Activated CD4-positive, CD25-positive, alpha-beta regulatory T cell treated with anti-CD3 and anti-CD28 coated beads, Interleukin-2, amount 50 U/mL, for 24 hours (primary cell): ENCODE measurements at regions not wholly inside any gene's neighbourhood (a gene's known extent, or its start where the extent isn't known, plus 50 kb on each side); places are given as distances from the start of the nearest gene placed in this dataset.
"Not testable (repeated sequence)": the region's sequence is repeated elsewhere in the genome, so short reads cannot be mapped to it uniquely, and the experiment has no call there.

Experiments used
- ATAC-seq, 2 donors: fragments of 150-1000 bp; cut with Tn5 transposase; one replicate each; pipeline ENCODE4 v1.10.0; 2021; ENCODE audit warnings: mild to moderate bottlenecking in 1 of 2, moderate library complexity in 1 of 2

DNA sequence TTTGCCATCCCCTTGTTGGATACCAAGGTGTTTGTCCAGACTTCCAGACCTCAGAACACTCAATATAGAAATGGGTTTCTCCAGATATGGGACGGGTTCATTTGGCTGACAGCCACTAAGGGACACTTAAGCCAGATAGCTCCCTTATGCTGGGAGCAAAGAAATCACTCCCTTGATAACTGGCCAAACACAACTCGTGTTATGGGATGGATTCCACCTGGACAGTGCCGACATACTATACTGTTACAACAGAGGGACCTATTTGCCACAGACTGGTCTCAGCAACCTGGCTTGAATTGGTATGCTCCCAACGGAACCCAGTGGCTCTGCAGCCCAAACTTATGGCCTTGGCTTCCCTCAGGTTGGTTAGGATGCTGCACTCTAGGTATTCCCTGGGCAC is 114.0 kb upstream of the PLCL2 start:
- ATAC-seq: no peak

DNA sequence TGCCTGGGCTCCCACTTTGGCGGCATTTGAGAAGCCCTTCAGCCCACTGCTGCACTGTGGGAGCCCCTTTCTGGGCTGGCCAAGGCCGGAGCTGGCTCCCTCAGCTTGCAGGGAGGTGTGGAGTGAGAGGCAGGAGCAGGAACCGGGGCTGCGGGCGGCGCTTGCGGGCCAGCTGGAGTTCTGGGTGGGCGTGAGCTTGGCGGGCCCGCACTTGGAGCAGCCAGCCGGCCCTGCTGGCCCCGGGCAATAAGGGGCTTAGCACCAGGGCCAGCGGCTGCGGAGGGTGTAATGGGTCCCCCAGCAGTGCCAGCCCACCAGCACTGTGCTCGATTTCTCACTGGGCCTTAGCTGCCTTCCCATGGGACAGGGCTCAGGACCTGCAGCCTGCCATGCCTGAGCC is 111.2 kb upstream of the PLCL2 start:
- not testable (repeated sequence) for ATAC-seq

- not testable (repeated sequence) for ATAC-seq
Observed at GRCh38 chr3:16774536-16774935, 110.2 kb upstream of the PLCL2 start.

DNA sequence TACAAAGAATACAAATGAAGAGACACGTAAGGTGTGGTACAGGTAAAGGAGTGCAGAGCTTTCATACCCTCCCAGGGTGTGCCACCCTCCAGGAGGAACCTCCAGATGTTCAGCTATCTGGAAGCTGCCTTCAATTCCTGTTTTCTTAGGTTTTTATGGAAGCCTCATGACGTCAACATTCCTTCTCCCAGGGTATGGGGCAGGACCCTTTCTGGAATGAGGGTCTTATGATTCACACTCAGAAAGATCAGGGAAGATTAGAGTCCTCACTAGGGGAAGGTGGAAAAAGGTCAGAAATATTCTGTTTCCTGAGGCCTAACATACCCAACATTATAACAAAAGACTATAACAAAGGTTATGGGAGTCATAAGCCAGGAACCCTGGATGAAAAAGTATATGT is 99.8 kb upstream of the PLCL2 start:
- ATAC-seq: no peak

GRCh38 chr3:16785465-16785864 is 99.3 kb upstream of the PLCL2 start:
- no peak for ATAC-seq

- ATAC-seq: no peak
Observed at GRCh38 chr3:16788440-16789056, 96.2 kb upstream of the PLCL2 start.

GRCh38 chr3:16789344-16790120 is 95.2 kb upstream of the PLCL2 start:
- no peak for ATAC-seq

- ATAC-seq: peak in 1 of 2 donors; percentile 59
Observed at GRCh38 chr3:16790432-16791400, 94.0 kb upstream of the PLCL2 start.

DNA sequence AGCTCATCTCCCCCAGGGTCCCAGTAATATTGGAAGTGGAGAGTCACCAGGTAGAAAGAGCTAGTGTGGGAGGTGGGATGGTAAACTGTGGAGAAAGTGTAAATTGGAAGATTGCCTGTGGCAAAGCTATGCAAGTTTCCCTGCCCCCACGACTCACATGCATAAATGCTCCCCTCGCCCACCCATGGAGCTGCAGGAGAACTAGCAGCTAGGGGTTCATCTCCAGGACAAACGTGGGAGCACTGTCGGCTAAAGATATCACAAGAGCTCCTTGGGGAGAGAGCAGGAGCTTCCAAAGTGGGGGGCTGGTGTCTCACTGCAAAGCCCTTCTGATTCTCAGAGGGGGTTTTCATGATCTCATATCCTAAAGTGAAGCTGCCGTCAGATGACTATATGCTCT is 91.4 kb upstream of the PLCL2 start:
- no peak for ATAC-seq

DNA sequence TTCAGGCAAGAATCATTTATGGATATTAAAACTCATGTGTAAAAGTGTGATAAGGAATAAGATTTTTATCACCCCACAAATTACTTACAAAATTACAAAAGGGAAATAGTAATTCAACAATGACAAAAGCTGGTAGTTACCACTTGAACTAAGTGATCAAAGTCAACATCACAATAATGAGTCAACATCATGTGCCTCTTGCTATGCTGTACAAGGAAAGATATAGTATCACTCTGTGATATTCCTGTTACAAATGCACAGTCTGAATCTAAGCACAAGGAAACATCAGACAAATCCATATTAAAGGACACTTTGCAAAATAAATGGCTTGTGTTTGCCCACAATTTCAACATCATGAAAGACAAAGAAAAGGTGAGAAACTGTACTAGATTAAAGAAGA is 90.5 kb upstream of the PLCL2 start:
- no peak for ATAC-seq

DNA sequence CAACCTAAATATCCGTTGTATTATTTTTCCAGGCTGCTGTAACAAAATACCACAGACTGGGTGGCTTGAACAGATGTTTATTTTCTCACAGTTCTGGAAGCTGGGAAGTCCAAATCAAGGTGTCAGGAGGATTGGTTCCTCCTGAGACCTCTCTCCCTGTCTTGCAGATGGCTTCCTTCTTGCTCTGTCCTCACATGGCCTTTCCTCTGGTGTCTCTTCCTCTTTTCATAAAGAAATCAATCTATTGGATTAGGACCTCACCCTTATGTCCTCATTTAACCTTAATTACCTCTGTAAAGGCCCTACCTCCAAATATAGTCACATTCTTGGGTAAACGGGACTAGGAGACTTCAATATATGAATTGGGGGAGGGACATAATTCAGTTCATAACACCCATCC is 89.2 kb upstream of the PLCL2 start:
- no peak for ATAC-seq

- ATAC-seq: no peak
Observed at GRCh38 chr3:16797831-16798230, 86.9 kb upstream of the PLCL2 start.

DNA sequence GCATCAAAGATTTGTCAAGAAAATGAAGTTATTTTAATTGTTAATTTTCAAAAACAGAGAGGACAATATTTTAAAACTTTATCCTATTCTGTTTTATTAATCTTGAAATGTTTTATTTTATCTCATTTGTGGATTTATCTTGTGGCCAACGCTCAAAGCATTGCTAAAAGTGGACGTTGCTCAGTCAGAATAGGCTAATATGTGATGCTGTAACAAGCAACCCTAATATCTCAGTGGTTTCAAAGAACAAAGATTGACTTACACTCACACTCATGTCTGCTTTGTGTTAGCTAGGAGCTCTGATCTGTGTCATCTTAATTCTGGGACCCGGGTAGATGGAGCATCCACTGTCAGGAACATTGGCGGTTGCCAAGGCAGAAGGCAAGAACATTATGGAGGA is 86.0 kb upstream of the PLCL2 start:
- ATAC-seq: no peak

DNA sequence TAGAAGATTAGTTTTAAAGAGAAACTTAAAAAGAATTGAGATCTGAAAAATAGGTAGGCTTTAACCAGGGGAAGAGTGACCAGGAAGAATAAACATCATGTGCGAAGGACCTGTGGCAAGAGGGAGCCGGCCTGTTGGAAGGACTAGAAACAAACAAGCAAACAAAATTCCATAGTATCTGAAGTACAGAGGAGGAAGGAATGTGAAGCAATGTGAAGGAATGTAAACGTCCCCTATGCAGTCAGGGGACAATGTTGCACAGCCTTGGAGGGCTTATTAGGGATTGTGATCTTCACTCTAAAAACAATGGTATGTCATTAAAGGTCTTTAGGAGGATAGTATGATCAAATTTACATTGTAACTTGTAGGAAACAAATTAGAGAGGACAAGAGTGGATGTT is 84.4 kb upstream of the PLCL2 start:
- no peak for ATAC-seq

DNA sequence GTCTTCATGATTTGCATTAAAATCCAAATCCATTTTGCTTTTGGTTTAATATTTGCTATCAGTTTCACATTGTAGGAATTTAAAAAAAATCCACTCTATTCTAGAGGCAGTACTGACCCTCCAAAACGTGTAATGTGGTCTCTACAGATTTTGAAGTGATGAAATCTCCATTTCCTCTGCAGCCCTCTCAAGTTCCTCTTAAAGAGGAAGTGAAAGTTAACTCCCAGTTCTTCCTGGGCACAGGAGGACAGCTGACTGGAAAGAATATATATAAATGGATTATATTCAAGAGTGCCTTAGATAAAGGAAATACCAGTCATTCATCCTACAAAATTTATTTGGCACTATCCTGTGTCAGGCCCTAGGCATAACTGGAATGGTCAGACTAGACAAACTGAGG is 83.5 kb upstream of the PLCL2 start:
- no peak for ATAC-seq

GRCh38 chr3:16801698-16802097 is 83.1 kb upstream of the PLCL2 start:
- no peak for ATAC-seq

DNA sequence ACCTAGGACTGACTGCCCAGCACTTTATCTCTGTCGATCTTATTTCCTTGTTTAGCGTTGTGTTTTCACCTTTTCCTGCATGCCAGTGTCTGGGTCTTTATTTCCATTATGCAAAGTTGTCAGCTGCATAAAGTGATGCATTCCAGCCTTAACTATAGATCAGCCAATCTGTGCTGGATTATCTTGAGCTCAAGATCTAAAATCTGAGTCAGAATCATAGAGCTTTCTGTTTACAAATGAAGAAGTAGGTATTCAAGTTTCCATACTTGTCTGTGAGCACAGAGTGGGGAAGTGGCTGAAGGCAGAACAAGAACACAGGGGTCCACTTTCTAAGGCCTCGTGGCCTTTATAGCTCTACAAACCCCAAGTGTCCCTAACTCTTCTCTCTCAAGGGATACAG is 82.4 kb upstream of the PLCL2 start:
- ATAC-seq: peak; percentile 22 to 41

DNA sequence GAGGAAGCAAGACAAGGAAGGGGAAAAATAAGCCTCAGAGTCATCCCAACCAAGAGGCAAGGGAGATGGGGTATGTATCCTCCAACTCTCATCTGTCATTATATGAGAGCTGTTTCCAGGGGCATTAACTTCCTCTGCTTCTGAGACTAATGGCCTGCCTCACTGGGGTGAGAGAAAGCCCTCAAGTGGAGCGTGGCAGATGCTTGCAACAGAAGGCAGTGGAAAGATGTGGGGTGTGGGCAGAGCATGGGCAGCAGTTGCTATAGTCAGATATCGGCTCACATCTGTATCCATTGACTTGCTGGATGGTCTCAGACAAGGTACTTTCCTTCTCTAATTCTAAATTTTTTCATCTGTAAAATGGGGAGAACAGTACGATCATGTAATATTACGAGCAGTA is 81.7 kb upstream of the PLCL2 start:
- no peak for ATAC-seq

DNA sequence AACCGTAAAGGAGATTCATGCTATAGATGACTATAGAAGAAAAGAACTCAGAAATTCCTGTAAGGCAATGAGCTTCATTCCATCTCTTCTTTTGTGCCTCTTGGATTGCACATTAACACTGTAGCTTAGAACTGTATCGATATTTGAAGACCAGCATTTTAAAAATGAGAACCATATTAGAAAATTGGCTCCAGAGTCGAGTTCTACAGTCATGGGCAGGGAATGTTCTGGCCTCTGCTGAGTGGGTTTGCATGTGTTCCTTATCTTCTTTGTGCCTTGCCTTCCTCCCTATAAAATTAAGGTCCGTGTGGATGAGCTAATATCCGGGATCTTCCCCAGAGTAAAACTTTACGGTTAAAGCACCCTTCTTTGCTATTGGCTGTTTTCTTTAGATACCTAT is 77.4 kb upstream of the PLCL2 start:
- no peak for ATAC-seq

DNA sequence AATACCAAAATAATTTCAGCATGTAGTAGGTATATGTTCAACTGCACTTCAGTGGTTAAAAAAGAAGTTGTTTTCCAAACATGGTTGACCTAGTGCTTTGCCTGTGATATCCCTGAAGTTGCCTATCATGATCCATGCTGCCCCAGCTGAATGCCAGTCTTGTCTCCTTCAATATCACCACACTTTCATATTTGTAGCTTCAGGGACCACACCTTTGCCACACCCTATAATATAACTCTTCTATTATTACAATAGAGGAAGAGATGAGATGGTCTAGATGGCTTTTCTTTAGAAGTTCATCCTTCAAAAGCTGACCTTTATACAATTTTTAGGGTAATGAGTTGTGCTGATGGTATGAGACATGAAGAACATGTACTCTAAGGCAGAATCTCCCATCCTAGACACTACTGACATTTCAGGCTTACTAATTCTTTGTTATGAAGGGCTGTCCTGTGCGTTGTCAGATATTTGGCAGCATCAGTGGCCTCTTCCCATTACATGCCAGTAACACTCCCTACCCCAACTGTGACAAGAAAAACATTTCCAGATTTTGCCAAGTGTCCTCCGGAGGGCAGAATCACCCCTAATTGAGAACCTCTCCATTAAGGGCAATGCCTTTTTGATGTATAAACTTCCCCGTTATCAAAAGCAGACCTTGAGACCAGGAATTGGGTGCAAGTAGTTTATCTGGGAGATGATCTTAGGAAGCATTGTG is 76.2 kb upstream of the PLCL2 start:
- no peak for ATAC-seq

DNA sequence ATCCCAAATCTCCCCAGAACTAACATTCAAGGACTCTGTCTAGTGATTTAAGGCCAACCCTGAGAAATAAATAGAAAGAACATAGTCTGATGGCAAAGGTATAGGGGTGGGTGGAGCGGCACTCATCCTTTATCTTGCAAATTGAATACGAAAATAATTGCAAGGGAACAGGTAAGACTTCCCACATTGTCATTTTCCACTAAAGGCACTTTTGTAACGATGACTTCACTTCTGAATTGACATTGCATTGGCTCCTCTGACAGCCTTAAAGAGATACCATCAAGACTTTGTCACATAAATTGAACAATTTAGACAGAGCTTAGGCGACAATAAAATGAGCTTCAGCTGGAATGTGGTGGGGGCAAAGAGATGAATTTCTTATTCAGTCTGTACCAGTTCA is 75.3 kb upstream of the PLCL2 start:
- no peak for ATAC-seq

GRCh38 chr3:16809993-16810392 is 74.8 kb upstream of the PLCL2 start:
- ATAC-seq: no peak
